ENCODE measurements at regions not wholly inside any gene's neighbourhood (a gene's known extent, or its start where the extent isn't known, plus 50 kb on each side); places are given as distances from the start of the nearest gene placed in this dataset.

DNA sequence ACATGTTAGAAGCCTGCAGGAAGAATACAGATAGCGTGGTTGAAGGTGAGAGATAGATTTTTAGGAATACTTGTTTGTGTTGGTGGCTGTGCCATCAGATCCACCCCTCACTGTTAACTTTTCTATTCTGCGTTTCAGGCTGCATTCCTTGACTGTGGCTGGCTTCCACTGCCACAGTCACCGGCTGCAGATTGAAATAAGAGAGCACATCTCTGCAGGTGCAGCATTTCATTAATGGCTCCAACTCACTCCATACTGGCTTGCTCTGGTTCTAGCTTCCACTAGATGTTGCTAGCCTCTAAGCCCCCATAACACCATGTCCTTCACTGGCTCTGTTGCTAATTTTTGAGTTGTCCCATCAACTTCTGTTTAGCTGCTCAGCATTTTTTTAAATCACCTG is 286.5 kb downstream of the CPS1 start:
- no peaks in the 10 kb centered on the region for H3K27me3 Mint-ChIP-seq (ENCODE audit: insufficient read depth, low read depth, poor library complexity)
- H3K36me3 ChIP-seq (ENCODE audit: insufficient read depth) = no peaks in the 10 kb centered on the region
- H3K4me3 ChIP-seq = no peak overlapping the region
- ATAC-seq = peak; percentile 69
- H3K79me2 ChIP-seq (replicated peaks; ENCODE audit: insufficient read depth) = no peaks in the 10 kb centered on the region
- no peaks in the 10 kb centered on the region for H3K9me2 ChIP-seq (ENCODE audit: insufficient read depth)
- TF ChIP-seq ZNF462 (CRISPR knock-in tag; IDR thresholded peaks at IDR 0.05) = no peak; the same call in 1 of the 2 replicates
- TF ChIP-seq, protein P1, sequence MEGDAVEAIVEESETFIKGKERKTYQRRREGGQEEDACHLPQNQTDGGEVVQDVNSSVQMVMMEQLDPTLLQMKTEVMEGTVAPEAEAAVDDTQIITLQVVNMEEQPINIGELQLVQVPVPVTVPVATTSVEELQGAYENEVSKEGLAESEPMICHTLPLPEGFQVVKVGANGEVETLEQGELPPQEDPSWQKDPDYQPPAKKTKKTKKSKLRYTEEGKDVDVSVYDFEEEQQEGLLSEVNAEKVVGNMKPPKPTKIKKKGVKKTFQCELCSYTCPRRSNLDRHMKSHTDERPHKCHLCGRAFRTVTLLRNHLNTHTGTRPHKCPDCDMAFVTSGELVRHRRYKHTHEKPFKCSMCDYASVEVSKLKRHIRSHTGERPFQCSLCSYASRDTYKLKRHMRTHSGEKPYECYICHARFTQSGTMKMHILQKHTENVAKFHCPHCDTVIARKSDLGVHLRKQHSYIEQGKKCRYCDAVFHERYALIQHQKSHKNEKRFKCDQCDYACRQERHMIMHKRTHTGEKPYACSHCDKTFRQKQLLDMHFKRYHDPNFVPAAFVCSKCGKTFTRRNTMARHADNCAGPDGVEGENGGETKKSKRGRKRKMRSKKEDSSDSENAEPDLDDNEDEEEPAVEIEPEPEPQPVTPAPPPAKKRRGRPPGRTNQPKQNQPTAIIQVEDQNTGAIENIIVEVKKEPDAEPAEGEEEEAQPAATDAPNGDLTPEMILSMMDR (conservative IDR thresholded peaks at IDR 0.05; ENCODE audit: low read depth in 2 of 2) = 0 out of 4 replicates have a peak, but pooled peaks of 1 of the 2 experiments have one; percentile 4
- peaks cover 24% of the 10 kb centered on the region for H3K4me1 Mint-ChIP-seq
- H3F3A ChIP-seq (replicated peaks; ENCODE audit: low read depth) = no peaks in the 10 kb centered on the region
- no peak overlapping the region; the same call in 1 of the 2 replicates for H3K4me2 ChIP-seq
- H3K36me3 Mint-ChIP-seq (ENCODE audit: low read depth) = no peaks in the 10 kb centered on the region
- no peak overlapping the region for H2AFZ ChIP-seq
- no peaks in the 10 kb centered on the region for H3K9me3 Mint-ChIP-seq
- H4K20me1 ChIP-seq (replicated peaks; ENCODE audit: insufficient read depth) = no peaks in the 10 kb centered on the region
- H3K4me3 Mint-ChIP-seq = no peak overlapping the region
- H3K27ac ChIP-seq (ENCODE audit: low read depth) = no peak overlapping the region
- H3K27ac Mint-ChIP-seq = no peak overlapping the region
- H3K27me3 ChIP-seq (ENCODE audit: insufficient read depth) = no peaks in the 10 kb centered on the region
- H3K4me1 ChIP-seq (ENCODE audit: insufficient read depth) = peaks cover 15% of the 10 kb centered on the region
- peak; percentile 17 for DNase-seq (ENCODE audit: low spot score)

DNA sequence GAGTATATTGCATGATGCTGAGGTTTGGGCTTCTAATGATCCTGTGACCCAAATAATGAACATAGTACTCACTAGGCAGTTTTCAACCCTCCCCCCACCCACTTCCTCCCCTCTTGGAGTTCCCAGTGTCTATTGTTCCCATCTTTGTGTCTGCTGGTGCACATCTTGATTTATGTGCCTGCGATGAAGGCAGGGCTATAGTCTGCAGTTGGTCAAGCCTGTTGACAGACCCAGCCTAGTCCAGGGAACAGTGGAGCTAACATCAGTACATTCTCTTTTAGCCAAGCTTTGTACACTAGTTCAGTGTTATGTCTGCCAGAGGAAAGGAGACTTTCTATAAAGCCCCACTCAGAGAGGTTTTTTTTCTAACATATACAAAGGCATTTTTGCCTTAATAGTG is 287.6 kb downstream of the CPS1 start:
- TF ChIP-seq, protein P2, sequence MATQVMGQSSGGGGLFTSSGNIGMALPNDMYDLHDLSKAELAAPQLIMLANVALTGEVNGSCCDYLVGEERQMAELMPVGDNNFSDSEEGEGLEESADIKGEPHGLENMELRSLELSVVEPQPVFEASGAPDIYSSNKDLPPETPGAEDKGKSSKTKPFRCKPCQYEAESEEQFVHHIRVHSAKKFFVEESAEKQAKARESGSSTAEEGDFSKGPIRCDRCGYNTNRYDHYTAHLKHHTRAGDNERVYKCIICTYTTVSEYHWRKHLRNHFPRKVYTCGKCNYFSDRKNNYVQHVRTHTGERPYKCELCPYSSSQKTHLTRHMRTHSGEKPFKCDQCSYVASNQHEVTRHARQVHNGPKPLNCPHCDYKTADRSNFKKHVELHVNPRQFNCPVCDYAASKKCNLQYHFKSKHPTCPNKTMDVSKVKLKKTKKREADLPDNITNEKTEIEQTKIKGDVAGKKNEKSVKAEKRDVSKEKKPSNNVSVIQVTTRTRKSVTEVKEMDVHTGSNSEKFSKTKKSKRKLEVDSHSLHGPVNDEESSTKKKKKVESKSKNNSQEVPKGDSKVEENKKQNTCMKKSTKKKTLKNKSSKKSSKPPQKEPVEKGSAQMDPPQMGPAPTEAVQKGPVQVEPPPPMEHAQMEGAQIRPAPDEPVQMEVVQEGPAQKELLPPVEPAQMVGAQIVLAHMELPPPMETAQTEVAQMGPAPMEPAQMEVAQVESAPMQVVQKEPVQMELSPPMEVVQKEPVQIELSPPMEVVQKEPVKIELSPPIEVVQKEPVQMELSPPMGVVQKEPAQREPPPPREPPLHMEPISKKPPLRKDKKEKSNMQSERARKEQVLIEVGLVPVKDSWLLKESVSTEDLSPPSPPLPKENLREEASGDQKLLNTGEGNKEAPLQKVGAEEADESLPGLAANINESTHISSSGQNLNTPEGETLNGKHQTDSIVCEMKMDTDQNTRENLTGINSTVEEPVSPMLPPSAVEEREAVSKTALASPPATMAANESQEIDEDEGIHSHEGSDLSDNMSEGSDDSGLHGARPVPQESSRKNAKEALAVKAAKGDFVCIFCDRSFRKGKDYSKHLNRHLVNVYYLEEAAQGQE (IDR thresholded peaks at IDR 0.05; ENCODE audit: unreplicated experiment) = no peak
- TF ChIP-seq JUNB (IDR thresholded peaks at IDR 0.05; ENCODE audit: unreplicated experiment) (no peak), CREB1 (CRISPR knock-in tag; IDR thresholded peaks at IDR 0.05; ENCODE audit: low read depth) (no peak), POLR2AphosphoS5 (IDR thresholded peaks at IDR 0.05; ENCODE audit: low read depth) (no peak), ZNF114 (CRISPR knock-in tag; IDR thresholded peaks at IDR 0.05) (no peak), EZH2phosphoT487 (IDR thresholded peaks at IDR 0.05; ENCODE audit: unreplicated experiment) (no peak), ETS1 (IDR thresholded peaks at IDR 0.05) (no peak)
- no peaks in the 10 kb centered on the region for H3K9me3 Mint-ChIP-seq
- no peaks in the 10 kb centered on the region for H3K9me2 ChIP-seq (ENCODE audit: insufficient read depth)
- no peak overlapping the region for H3K4me3 Mint-ChIP-seq
- H3K27me3 Mint-ChIP-seq (ENCODE audit: insufficient read depth, low read depth, poor library complexity) = no peaks in the 10 kb centered on the region
- H3K79me2 ChIP-seq (replicated peaks; ENCODE audit: insufficient read depth) = no peaks in the 10 kb centered on the region
- H2AFZ ChIP-seq = no peak overlapping the region
- H4K20me1 ChIP-seq (replicated peaks; ENCODE audit: insufficient read depth) = no peaks in the 10 kb centered on the region
- no peak overlapping the region for H3K27ac ChIP-seq (ENCODE audit: low read depth)
- no peaks in the 10 kb centered on the region for H3K36me3 ChIP-seq (ENCODE audit: insufficient read depth)
- no peaks in the 10 kb centered on the region for H3K36me3 Mint-ChIP-seq (ENCODE audit: low read depth)
- DNase-seq (ENCODE audit: low spot score) (no peak), ATAC-seq (no peak)
- H3K4me2 ChIP-seq = no peak overlapping the region
- H3K27me3 ChIP-seq (ENCODE audit: insufficient read depth) = no peaks in the 10 kb centered on the region
- H3K4me1 ChIP-seq (ENCODE audit: insufficient read depth) = peaks cover 15% of the 10 kb centered on the region
- H3K4me1 Mint-ChIP-seq = peaks cover 24% of the 10 kb centered on the region
- no peak overlapping the region for H3K27ac Mint-ChIP-seq
- H3F3A ChIP-seq (replicated peaks; ENCODE audit: low read depth) = no peaks in the 10 kb centered on the region
- no peak overlapping the region for H3K4me3 ChIP-seq

Data from GM23338 (cell line).